ENCODE measurements at regions not wholly inside any gene's neighbourhood (a gene's known extent, or its start where the extent isn't known, plus 50 kb on each side); places are given as distances from the start of the nearest gene placed in this dataset.

DNA sequence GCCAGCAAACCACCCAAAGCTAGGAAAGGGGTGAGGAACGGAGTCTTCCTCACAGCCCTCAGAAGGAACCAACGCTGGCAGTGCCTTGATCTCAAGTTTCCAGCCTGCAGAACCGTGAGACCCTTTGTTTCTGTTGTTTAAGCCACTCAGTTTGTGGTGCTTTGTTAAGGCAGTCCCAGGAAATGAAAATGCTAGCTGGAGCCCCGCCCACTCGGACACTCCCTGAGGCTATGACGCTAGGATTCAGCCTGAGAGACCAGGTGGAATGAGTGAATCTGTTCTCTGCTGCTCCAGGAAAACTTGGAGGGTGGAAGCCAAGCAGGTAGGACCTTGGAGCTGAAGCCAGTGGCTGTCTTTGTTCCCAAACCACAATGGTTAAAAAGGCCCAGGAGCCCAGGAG is 196.5 kb upstream of the POU3F1 start:
- no peak for DNase-seq

DNA sequence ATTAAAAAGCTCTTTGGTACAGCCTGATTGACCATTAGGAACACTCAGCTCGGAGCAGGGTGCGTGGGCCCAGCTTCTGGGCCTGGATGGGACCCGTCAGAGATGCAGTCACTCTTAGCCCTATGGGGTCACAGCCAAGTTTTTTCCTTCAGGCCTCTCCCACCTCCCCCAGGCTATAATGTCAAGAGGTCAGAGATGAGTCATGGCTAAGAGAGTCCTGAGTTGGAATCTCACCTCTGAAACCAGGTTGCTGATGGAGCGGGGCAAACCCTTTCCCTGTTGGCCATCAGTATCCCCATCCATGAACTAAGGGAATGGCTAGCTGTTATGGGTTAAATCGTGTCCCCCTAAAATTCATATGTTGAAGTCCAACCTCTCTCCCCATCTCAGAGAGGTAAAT is 195.9 kb upstream of the POU3F1 start:
- no peak for DNase-seq

DNA sequence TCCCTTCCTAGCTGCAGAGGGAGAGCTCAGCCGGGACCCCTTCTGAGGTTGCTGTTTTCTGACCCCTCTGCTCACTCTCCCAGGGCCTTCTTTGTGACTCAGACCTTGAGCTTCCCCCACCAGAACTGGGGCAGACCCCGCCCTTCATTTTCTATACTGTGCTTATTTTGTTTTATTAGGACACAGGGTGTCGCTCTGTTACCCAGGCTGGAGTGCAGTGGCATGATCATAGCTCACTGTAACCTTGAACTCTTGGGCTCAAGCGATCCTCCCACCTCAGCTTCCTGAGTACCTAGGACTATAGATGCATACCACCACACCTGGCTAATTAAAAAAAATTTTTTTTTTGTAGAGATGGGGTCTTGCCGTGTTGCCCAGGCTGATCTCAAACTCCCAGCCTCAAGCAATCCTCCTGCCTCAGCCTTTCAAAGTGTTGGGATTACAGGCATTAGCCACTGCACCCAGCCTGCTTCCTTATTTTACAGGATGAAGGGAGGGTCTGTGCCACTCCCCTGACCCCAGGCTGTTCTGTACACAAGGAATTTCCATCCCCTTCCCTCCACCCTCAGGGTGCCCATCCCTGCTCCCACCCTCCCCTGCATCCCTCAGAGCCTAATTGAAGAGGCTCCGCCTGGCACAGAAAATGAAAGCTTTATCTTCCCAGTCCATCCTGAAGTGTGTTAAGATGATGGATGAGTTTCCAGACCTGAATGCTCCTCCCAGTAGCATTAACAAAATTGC is 195.2 kb upstream of the POU3F1 start:
- DNase-seq: no peak

DNA sequence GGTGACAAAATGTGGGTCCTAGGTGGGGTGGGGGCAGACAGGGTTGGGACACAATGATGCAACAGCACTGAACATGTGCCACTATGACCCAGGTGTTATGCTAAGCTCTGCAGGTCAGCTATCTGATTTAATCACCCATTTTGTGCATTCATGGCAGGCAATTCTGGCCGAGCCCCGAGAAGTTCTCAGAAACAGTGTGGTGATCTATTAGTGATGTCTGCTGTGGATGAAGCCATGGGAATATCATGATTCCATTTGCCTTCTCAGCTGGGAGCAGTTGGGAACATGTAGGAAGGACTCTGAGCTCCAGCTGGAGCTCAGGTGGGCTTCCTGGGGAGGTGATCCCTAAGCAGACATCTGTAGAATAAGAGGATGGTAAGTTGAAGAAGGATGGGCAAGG is 194.0 kb upstream of the POU3F1 start:
- no peak for DNase-seq

DNA sequence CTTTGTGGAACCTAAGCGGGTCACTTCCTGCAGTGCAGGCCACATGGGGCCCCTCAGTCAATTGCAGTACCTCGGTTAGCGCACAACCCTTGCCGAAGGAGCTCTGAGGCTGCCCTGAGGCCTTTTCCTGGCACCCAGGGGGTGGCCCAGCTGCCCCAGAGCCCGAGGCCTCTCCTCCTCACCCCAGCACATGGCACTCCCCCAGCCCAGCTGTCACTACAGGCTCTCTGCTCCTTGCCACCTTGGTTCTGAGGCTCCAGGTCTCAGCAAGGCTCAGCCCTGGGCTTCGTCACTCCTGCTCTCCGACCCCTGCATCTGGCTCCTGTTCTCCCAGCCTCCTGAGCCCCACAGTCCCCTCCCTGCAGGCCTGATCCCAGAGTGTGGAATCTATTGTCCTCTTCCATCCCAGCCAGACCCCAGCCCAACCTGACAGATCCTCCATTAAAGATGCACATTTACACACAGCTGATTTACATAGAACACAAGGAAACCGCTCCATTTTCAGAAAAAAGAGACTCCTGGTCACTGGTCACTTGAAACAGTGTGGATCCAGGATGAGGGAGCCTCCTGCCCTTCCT is 192.8 kb upstream of the POU3F1 start:
- no peak for DNase-seq

DNA sequence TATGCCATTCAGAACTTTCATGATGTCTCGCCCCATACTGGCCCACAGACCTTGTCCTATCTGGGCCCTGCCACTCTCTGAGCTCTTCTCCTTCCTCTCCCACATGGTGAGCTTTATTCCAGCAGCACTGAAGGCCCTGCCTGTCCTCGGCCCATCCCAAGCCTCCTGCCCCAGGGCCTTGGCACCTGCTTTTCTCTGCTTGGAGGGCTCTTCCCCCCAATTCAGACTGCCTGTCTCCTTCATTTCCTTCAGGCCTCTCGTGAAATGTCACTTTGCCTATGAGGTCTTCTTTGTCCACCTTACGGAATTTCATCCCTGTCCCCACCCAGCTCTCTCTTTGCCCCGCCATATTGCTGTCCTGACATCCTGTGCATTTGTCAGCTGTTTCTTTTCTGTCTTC is 191.7 kb upstream of the POU3F1 start:
- no peak for DNase-seq

DNA sequence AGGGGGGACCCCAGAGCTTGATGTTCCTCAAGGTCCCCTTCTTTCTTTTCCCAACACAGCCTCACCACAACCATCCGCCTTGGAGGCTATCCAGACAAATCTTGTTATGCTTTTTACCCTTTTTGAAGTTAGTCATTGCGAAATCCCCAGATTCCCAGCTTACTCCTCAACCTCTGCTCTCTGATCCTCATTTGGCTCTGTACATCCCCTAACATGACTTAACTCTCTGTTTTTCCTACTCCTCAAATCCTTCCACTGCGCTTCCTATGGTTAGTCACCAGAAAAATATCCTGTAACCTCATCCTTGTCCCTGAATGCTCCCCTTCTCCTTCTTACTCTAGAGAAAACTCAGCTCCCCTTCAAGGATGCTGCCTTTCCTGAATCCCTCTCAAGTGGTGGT is 189.1 kb upstream of the POU3F1 start:
- no peak for DNase-seq

DNA sequence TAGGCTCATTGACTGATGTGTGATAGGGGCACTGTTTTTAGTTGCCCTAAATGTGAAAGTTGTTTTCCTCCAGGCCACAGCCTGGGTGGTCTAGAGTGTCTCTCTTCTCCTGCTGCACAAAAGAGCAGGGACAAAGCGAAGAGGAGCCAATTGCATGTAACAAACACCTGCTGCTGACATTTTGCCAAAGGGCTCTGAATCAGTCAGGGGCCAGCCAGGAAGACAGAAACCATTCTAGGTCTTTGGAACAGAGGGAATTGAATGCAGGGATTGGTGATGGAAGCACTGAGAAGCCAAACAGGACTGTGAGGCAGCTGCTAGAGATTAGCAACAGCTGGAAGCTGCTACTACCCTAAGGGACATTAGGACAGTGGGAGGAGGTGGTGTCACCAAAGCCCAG is 185.3 kb upstream of the POU3F1 start:
- DNase-seq: no peak

DNA sequence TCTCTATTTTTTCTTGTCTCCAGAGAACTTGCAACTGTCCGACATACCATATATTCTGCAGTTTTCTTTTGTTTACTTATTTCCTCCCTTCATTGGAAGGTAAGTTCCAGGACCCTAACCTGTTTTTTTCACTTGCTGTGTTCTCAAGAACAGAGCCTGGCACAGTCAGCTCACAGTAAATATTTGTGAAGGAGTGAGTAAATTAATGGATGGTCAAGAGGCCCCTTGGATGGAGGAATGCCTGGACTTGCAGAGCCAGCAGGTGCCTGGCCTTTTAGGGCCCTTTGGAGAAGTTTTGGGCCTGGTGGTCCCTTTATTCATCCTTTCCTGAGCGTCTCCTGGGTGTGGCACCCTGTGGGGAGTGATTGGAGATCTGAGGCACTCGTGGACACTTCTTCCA is 182.1 kb upstream of the POU3F1 start:
- DNase-seq: no peak

DNA sequence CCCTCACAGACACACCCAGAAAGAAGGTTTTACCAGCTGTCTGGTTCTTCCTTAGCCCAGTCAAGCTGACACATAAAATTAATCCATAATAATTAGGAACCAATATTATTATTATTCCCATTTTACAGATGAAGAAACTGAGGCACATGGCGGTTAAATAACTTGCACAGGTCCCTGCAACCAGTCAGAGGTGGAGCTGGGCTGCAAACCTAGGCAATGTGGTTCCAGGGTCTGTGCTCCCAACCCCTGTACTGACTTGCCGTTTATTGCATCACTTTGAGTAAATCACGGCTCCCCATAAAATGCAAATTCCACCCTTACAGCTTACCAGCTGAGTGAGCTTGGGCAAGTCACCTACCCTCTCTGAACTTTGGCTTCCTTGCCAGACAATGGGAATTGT is 179.2 kb upstream of the POU3F1 start:
- no peak for DNase-seq

DNA sequence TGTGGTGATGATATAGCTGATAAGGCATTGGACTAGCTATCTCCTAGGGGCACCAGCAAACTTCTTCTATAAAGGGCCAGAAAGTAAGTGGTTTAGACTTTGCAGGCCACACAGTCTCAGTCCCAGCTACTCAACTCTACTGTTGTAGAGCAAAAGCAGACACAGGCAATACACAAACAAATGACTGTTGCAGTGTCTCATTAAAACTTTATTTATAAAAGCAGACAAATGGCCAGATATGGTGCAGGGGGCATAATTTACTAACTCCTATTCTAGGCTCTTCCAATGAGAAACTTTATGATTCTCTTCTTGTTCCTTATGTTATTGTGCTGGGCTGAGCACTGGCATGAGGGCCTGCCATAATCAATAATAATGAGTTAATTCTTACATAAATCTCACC is 176.8 kb upstream of the POU3F1 start:
- DNase-seq: no peak

DNA sequence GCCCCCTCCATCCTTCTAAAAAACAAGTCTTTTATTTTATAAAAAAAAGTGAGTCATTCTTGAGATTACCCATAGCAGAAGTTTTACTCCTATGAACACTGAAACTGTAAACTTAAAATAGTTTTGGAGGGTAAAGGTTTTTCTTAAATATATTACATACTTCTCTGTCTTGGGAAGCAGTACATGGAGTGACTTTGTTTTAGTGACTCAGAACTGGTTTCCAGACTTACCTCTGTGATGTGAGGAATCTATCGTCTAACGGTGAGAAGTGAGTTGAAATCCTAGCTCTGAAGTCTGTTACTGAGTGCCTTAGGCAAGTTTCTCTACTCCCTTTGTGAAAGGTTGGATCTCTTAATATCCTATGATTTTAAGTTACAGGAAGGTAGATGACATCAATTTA is 176.3 kb upstream of the POU3F1 start:
- DNase-seq: no peak

DNA sequence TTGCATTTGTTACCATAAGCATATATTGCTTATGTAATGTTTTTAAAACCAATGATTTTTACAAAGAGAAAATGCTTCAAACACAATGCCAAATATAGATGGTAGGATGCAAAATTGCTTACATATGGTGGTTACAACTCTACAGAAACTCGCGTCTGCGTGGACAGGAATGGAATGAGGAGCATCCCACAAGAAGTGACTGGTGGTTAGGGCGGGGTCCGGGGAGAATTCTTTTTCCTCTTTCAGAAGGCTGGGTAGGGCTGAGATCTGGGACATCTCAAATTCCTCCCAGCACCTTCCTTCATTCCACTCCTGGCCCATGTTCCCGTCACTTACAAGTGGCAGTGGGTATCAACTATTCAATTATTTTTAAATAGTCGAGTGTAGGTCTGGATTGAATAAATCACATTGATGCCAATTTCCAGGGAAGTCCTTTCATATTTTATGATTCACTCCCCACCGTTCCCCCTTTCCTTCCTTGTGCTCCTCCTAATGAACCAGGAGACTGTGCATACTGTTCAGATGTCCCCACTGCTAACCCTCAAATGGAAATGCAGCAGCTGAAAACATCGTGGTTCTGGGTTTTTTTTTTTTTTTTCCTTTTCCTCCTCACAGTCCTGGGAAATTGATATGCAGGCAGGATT is 174.5 kb upstream of the POU3F1 start:
- DNase-seq: no peak

DNA sequence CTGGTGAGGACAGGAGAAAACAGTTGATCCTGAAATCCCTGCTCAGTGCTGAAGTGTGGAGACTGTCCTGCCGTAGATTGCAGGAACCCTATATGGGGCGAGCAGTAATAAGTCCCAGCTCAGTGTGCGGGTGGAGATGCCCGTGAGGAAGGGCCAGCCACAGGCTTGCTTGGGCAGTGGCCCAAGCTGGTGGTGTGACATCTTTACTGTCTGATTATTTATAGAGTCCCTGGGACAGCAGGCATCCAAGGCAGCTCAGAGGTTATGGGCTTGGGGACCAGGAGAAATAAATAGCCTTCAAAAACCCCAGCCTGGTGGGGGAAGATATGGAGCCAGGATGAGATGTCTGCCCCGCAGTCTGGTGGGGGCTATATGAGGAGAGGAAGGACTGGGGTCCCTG is 170.7 kb upstream of the POU3F1 start:
- DNase-seq: no peak

DNA sequence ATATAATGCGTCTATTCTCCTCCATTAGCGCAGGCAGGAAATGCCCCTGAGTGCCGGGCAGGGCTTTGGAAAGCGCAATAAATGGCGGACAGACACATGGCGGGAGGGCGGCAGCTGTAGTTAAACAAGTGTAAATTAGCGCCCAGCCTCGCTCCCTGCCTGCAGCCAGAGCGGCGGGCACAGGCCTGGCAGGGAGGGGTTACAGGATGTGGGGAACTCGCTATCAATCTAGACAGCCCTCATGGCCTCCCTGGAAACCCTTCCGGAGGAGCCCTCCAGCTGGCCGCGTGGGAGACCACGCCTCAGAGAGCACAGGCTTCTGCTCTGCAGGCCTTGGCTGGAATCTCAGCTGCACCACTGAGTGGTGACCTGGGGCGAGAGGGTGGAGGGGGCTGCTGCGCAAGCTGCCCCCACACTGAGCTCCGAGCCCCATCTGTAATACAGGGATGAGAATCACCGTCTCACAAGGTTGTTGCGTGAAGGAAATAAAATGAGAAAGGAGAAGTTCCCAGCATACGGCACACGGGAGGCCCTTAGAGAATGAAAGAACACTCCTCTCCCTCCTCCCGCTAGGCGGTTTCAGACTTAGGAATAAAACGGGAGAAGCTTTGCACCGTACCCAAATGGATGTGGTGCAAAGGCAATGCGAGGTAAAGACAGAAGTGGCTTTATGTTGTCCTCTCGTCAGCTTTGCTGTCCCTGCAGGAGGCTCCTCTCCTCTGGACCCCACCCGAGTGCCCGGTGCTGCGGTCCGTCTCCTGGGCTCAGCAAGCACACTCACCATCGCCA is 167.2 kb upstream of the POU3F1 start:
- no peak for DNase-seq

DNA sequence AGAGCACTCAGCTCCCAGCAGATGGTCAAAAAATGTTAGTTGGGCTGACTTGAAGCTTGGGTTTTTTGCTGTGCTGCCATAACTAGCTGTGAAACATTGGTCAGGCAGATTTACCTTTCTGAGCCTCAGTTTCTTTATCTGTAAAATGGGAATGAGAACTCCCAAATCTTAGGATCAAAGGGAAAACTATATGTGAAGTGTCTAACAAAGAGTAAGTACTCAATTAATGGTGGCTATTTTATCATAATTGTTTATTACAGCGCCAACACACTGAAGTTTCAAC is 164.2 kb upstream of the POU3F1 start:
- DNase-seq: no peak

DNA sequence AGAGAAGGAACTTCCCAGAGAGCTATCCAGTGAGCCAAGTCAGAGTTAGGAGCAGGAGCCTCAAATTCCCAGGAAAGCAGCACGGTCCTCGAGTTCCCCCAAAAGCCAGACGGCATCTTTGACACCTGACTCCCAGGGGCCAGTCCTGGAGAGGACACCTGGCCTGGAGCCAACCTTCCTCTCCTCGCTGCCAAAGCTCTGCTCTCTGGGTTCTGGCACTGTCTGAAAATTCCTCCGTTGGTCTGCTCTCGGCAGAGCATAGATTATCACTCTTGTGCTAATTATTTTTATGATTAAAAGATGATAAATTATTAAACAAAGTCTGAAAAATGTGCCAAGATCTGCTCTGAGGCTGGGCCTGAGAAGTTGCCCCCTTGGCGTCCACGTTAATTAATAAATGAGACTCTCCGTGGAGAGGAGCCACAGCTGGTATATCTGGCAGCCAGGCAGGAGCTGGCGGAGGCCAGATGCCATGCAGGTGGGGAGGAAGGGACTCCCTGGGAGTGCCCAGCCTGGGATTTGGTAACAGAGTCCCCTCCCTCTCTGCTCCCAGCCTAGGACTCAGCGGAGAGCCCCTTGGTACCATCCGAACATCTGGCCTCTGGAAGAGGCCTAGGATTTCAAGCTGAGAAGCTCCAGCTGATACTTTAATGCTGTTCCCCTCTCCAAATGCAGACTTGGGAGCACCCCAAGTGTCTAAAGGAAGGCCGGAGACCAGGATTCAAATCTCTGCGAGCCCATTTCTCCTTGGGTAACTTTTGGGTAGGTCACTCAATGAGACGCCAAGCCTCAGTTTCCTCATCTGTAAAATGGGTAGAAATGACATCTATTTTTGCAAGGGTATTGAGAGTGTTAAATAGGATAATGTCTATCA is 163.7 kb upstream of the POU3F1 start:
- no peak for DNase-seq

DNA sequence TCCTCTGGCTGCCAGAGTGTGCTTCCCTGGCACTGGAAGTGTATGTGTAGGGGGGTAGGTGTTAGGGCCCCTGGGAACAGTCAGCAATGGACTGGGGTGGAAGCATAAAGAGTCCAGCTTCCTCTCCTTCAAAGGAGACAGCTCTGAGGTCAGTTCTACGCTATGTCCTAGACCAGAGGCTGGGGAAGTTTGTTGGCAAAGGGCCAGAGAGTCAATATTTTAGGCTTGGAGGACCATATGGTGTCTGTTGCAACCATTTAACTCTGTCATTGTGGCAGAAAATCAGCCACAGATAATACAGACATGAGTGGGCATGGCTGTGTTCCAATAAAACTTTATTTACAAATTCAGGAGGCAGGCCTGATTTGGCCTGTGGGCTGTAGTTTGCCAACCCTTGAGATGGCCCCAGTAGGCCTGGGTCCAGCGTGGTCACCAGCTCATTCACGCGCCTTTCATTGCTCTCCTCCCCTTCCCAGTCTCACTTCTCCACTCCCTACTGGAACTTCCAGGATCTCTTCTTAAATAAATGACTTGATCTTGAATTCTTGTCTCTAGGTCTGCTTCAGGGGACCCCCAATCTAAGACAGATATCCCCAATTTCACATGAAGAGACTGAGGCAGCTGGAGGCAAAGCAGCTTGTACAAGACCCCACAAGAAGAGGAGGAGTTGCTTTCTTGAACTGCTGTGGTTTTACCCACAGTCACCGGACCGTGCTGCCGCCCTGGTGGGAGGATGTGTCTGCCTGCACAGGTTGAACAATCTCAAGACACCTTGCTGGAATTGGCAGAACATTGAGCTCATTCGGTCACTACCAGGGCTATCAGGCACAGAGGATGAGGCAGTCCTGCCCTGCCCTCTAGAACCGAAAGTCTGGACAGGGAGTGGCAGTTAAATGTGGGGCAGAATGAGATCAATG is 162.4 kb upstream of the POU3F1 start:
- DNase-seq: no peak

DNA sequence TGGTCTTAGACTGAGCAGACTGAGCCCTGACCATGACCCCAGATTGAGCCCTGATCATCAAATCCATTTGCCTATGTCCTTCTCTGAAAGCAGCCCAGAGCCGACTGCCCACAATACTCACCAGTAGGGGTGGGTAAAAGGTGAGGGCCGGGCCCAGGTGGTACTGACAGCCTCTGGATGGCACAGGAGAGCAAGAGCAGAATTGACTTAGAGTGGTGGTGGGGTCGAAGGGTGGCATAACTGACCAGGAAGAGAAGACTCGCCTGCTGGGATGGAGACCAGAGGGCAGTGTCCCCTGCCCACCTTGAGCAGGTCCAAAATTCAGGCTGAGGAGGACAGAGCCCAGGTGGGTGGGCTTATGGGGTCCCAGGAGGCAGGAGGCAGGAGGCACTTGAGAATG is 161.3 kb upstream of the POU3F1 start:
- no peak for DNase-seq

DNA sequence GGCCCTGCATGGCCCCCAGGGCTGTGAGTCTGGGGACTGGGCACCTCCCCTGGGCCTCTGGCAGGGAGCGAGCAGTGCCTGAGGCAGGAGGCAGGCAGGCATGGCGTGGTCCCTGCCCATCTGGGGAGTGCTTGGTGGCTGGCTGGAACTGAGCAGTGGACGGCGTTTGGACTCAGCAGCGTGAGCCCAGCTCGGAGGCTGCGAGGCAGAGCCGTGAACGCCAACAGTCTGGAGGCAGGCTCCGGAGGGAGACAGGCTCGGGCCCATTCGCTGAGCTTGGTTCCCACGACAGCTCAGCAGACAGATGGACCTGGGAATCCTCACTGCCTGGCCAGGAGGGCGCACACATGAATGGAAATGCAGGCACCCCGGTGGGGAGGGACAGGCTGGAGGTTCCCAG is 160.7 kb upstream of the POU3F1 start:
- DNase-seq: no peak

DNA sequence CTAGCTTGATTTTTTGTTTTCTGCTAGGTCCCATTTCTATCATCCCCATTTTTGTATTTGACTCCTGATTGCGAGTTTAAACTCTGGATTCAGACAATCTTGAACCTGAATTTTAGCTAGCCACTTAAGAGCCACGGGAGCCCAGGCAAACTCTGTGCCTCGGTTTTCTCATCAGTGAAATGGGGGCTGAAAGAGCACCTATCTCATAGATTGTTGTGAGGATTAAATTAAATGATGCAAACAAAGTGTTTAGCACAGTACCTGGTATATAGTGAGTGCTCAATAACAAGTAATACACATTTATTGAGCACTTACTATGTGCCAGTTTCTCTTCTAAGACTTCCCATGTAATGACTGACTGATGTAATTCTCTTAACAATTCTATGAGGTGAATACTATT is 158.1 kb upstream of the POU3F1 start:
- DNase-seq: no peak

DNA sequence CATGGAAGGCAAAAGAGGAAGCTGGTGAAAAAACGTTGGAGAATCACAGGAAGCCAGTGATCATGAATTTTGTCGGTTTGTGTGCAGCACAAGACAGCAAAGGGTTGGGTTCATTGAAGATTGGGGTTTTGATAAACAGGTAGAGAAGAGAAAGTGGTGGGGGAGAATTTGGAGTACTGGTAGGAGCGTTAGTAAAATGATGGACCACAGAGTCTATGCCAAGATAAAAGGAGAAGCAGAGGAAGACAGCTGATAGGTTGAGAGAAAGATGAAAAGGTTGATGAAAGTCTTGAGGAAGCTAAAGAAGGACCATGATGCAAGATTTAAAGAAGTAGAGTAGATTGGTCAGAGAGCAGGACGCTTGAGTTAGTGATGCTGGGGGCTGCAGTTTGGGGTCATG is 156.8 kb upstream of the POU3F1 start:
- DNase-seq: no peak

Measured in activated CD4-positive, alpha-beta T cell treated with anti-CD3 and anti-CD28 coated beads, Interleukin-10, Interleukin-2, amounts not matched to agents 100 ng/mL and 50 ng/mL, durations not matched to agents 16 hours and 8 hours (primary cell).